Right lobe of liver (tissue), 4 donors: ENCODE measurements at regions not wholly inside any gene's neighbourhood (a gene's known extent, or its start where the extent isn't known, plus 50 kb on each side); places are given as distances from the start of the nearest gene placed in this dataset.

Experiments used
- POLR2A ChIP-seq: fragments of 450-650 bp; IDR thresholded peaks from one replicate; pipeline ENCODE4 v1.6.1; 2017; ENCODE audit warnings: antibody characterized with exemption, mild to moderate bottlenecking
- TF ChIP-seq, protein P1 (sequence below), 4 donors: fragments of 200-600 bp in 3 of 4; fragments of 450-650 bp in 1 of 4; IDR thresholded peaks; one replicate each; pipeline versions ENCODE4 v1.5.1 to v1.8.0; 2016 to 2022; ENCODE audit warnings: antibody characterized with exemption in 4 of 4, mild to moderate bottlenecking in 2 of 4
- donor health status: DM: no; HTN: no; CAD: no.
- donor health status: DM: no; HTN: no; CAD: no.
- donor health status: DM: no; HTN: yes; CAD: no.

DNA sequence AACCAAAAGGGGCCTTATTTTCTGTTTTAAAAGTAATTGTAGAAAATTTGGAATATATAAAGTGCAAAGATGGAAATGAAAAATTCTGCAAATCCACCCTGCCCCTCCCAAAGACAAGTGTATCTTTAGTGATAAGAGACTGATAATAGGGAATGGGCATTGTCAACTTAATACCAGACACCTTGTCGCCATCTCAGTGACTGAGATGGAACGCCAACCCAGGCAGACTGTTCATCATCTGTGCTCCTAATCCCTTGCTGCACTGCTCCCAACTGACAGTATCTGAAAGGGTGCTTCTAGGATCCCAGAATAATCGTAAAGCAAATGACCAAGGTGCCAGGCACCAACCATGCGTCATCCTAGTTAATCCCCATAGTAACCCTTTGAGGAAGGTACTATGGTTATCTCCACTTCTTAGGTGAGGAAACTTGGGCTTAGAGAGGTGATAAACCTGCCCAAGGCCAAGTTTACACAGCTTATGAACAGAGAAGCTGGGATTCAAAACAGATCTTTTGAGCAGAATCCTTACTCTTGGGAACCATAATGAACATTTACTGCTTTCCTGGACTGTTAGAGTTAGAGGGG is 583.7 kb downstream of the GATA3 start:
- TF ChIP-seq, protein P1, sequence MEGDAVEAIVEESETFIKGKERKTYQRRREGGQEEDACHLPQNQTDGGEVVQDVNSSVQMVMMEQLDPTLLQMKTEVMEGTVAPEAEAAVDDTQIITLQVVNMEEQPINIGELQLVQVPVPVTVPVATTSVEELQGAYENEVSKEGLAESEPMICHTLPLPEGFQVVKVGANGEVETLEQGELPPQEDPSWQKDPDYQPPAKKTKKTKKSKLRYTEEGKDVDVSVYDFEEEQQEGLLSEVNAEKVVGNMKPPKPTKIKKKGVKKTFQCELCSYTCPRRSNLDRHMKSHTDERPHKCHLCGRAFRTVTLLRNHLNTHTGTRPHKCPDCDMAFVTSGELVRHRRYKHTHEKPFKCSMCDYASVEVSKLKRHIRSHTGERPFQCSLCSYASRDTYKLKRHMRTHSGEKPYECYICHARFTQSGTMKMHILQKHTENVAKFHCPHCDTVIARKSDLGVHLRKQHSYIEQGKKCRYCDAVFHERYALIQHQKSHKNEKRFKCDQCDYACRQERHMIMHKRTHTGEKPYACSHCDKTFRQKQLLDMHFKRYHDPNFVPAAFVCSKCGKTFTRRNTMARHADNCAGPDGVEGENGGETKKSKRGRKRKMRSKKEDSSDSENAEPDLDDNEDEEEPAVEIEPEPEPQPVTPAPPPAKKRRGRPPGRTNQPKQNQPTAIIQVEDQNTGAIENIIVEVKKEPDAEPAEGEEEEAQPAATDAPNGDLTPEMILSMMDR (IDR thresholded peaks at IDR 0.05) = no peak
- no peak for TF ChIP-seq POLR2A
